SK-N-SH treated with all-trans-retinoic acid at 6 μM for 48 hours (cell line): ENCODE measurements at regions not wholly inside any gene's neighbourhood (a gene's known extent, or its start where the extent isn't known, plus 50 kb on each side); places are given as distances from the start of the nearest gene placed in this dataset.

Source experiments
- ATAC-seq: fragments of 200-7000 bp; cut with Tn5 transposase; 3 replicates; pipeline ENCODE4 v1.9.1; 2020; ENCODE audit warnings: mild to moderate bottlenecking, moderate library complexity
- ARNTL ChIP-seq: fragments of 450-650 bp; formaldehyde crosslinking; IDR thresholded peaks from 2 replicates; pipeline ENCODE4 v1.5.0; 2020; ENCODE audit warnings: low read depth, mild to moderate bottlenecking, moderate library complexity, borderline replicate concordance
- BACH2 ChIP-seq: fragments of 250-450 bp; sonication (Bioruptor Pico); IDR thresholded peaks from 2 replicates; pipeline ENCODE4 v1.9.0; 2021; ENCODE audit warnings: mild to moderate bottlenecking, borderline replicate concordance
- CSDC2 ChIP-seq: fragments of 250-450 bp; sonication (Bioruptor Pico); IDR thresholded peaks from 2 replicates; pipeline ENCODE4 v1.5.0; 2020; ENCODE audit warnings: mild to moderate bottlenecking, moderate library complexity
- CSRNP3 ChIP-seq: fragments of 250-450 bp; sonication (Bioruptor Pico); IDR thresholded peaks from 2 replicates; pipeline ENCODE4 v1.5.1; 2021; ENCODE audit warnings: mild to moderate bottlenecking, moderate library complexity
- ESRRG ChIP-seq: fragments of 250-450 bp; sonication (Bioruptor Pico); IDR thresholded peaks from 2 replicates; pipeline ENCODE4 v1.6.1; 2021; ENCODE audit warnings: mild to moderate bottlenecking
- GLIS3 ChIP-seq: fragments of 250-450 bp; sonication (Bioruptor Pico); IDR thresholded peaks from 2 replicates; pipeline ENCODE4 v1.5.0; 2020; ENCODE audit warnings: mild to moderate bottlenecking, moderate library complexity
- ISL1 ChIP-seq: fragments of 250-450 bp; sonication (Bioruptor Pico); IDR thresholded peaks from 2 replicates; pipeline ENCODE4 v2.1.2; 2022; ENCODE audit warnings: mild to moderate bottlenecking, moderate library complexity
- OSR1 ChIP-seq: fragments of 250-450 bp; sonication (Bioruptor Pico); IDR thresholded peaks from 2 replicates; pipeline ENCODE4 v1.8.0; 2022; ENCODE audit warnings: moderate library complexity, mild to moderate bottlenecking, inconsistent platforms
- PPARA ChIP-seq: fragments of 250-450 bp; sonication (Bioruptor Pico); IDR thresholded peaks from 2 replicates; pipeline ENCODE4 v1.5.0; 2020; ENCODE audit warnings: mild to moderate bottlenecking, borderline replicate concordance
- RARB ChIP-seq: fragments of 250-450 bp; sonication (Bioruptor Pico); IDR thresholded peaks from 2 replicates; pipeline ENCODE4 v1.8.0; 2021; ENCODE audit warnings: mild to moderate bottlenecking, moderate library complexity
- SNAI2 ChIP-seq: fragments of 250-450 bp; sonication (Bioruptor Pico); IDR thresholded peaks from 2 replicates; pipeline ENCODE4 v1.5.0; 2020; ENCODE audit warnings: mild to moderate bottlenecking, moderate library complexity
- TCF4 ChIP-seq: fragments of 250-450 bp; sonication (Bioruptor Pico); IDR thresholded peaks from 2 replicates; pipeline ENCODE4 v1.8.0; 2021; ENCODE audit warnings: mild to moderate bottlenecking, moderate library complexity, borderline replicate concordance
- TOX ChIP-seq: fragments of 250-450 bp; sonication (Bioruptor Pico); IDR thresholded peaks from 2 replicates; pipeline ENCODE4 v1.8.0; 2021; ENCODE audit warnings: mild to moderate bottlenecking, moderate library complexity, borderline replicate concordance
- ZC3H10 ChIP-seq: fragments of 250-450 bp; sonication (Bioruptor Pico); IDR thresholded peaks from 2 replicates; pipeline ENCODE4 v1.5.1; 2021; ENCODE audit warnings: mild to moderate bottlenecking, moderate library complexity
- ZFP3 ChIP-seq: fragments of 250-450 bp; sonication (Bioruptor Pico); IDR thresholded peaks from 2 replicates; pipeline ENCODE4 v1.5.0; 2020; ENCODE audit warnings: mild to moderate bottlenecking, moderate library complexity
- ZFP30 ChIP-seq: fragments of 450-650 bp; formaldehyde crosslinking; IDR thresholded peaks from 2 replicates; pipeline ENCODE4 v1.5.0; 2022; ENCODE audit warnings: mild to moderate bottlenecking, moderate library complexity
- ZNF565 ChIP-seq: fragments of 450-650 bp; formaldehyde crosslinking; conservative IDR thresholded peaks from 2 replicates; pipeline ENCODE4 v1.5.0; 2020; ENCODE audit warnings: low read depth, mild to moderate bottlenecking, moderate library complexity
- ZNF70 ChIP-seq: fragments of 450-650 bp; formaldehyde crosslinking; IDR thresholded peaks from 2 replicates; pipeline ENCODE4 v1.5.0; 2020; ENCODE audit warnings: mild to moderate bottlenecking, moderate library complexity
- ZNF8 ChIP-seq: fragments of 450-650 bp; formaldehyde crosslinking; IDR thresholded peaks from 2 replicates; pipeline ENCODE4 v1.5.0; 2020; ENCODE audit warnings: mild to moderate bottlenecking, moderate library complexity
- TF ChIP-seq, protein P1 (sequence below): fragments of 250-450 bp; sonication (Bioruptor Pico); IDR thresholded peaks from 2 replicates; pipeline ENCODE4 v1.8.0; 2020; ENCODE audit warnings: mild to moderate bottlenecking, moderate library complexity, borderline replicate concordance
- TF ChIP-seq, protein P2 (sequence below): fragments of 250-450 bp; sonication (Bioruptor Pico); IDR thresholded peaks from 2 replicates; pipeline ENCODE4 v1.8.0; 2021; ENCODE audit warnings: low read depth, mild to moderate bottlenecking, moderate library complexity, borderline replicate concordance
- TF ChIP-seq, protein P3 (sequence below): fragments of 250-450 bp; sonication (Bioruptor Pico); IDR thresholded peaks from 2 replicates; pipeline ENCODE4 v1.5.1; 2020; ENCODE audit warnings: low read depth, mild to moderate bottlenecking, moderate library complexity

DNA sequence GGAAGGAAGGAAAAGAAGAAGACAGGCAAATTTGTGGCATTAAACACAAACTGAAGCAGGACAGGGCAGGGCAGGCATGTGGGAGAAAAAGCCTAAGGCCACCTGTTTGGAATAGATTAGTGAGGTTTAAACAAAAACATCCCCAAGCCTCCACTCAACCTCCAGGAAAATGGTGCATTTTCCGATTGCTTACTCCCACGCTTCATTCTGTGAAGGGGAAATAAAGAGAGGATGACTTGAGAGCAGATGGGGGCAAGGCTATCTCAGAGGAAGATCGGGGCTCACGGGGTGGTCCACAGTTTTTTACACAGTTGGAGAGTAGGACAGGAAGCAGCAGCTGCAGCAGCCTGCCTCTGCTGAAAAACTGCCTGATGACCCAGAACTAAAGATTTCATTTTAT lies 250.9 kb downstream of the DUSP6 start:
- ATAC-seq: no peak; the same call in 2 of the 3 replicates
- TF ChIP-seq BACH2 (no peak), ZC3H10 (CRISPR knock-in tag) (no peak), GLIS3 (CRISPR knock-in tag) (no peak), TCF4 (CRISPR knock-in tag) (peak; percentile 10; the same call in 1 of the 2 replicates), ZFP30 (CRISPR knock-in tag) (no peak), ZNF70 (no peak), ISL1 (CRISPR knock-in tag) (no peak)

DNA sequence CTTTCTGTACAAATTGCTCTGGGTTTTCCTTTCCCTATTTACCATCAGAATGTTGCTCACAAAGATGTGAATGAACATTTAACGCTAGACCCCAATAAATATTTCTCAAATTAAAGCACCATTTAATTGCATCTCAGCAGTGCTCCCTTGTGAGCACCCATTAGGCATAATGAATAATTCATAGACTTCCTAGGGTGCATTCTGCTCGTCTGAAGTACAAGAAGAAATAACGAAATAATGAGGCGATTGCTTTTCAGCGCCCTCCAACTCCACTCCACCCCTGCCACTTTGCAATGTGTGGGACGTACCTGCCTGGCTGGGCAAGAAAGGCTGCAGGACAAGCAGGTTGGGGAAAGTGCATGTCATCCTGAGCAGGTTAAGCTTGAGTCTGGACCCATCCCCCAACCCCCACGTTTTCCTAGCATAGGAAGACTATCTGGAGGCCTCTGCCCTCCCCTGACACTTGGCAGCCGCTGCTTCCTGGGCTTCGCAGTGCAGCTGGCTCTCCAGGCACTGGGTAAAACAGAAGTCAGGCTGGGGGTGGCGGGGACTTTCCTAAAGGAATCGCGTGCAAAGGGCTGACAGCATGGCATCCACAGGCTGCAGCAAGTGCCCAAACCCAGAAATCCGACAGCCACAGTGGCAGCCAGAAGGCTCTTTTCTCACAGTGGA lies 253.7 kb downstream of the DUSP6 start:
- ATAC-seq: no peak
- TF ChIP-seq, protein P1, sequence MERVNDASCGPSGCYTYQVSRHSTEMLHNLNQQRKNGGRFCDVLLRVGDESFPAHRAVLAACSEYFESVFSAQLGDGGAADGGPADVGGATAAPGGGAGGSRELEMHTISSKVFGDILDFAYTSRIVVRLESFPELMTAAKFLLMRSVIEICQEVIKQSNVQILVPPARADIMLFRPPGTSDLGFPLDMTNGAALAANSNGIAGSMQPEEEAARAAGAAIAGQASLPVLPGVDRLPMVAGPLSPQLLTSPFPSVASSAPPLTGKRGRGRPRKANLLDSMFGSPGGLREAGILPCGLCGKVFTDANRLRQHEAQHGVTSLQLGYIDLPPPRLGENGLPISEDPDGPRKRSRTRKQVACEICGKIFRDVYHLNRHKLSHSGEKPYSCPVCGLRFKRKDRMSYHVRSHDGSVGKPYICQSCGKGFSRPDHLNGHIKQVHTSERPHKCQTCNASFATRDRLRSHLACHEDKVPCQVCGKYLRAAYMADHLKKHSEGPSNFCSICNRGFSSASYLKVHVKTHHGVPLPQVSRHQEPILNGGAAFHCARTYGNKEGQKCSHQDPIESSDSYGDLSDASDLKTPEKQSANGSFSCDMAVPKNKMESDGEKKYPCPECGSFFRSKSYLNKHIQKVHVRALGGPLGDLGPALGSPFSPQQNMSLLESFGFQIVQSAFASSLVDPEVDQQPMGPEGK (CRISPR knock-in tag): no peak
- TF ChIP-seq ZNF70: no peak
- no peak for TF ChIP-seq TOX (CRISPR knock-in tag)
- TF ChIP-seq ZFP3 (CRISPR knock-in tag): no peak
- TF ChIP-seq, protein P2, sequence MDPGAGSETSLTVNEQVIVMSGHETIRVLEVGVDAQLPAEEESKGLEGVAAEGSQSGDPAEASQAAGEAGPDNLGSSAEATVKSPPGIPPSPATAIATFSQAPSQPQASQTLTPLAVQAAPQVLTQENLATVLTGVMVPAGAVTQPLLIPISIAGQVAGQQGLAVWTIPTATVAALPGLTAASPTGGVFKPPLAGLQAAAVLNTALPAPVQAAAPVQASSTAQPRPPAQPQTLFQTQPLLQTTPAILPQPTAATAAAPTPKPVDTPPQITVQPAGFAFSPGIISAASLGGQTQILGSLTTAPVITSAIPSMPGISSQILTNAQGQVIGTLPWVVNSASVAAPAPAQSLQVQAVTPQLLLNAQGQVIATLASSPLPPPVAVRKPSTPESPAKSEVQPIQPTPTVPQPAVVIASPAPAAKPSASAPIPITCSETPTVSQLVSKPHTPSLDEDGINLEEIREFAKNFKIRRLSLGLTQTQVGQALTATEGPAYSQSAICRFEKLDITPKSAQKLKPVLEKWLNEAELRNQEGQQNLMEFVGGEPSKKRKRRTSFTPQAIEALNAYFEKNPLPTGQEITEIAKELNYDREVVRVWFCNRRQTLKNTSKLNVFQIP (CRISPR knock-in tag): no peak
- no peak for TF ChIP-seq ARNTL (CRISPR knock-in tag)
- no peak for TF ChIP-seq ZNF565
- TF ChIP-seq ZFP30 (CRISPR knock-in tag): no peak
- TF ChIP-seq ZNF8 (CRISPR knock-in tag): no peak
- TF ChIP-seq CSRNP3 (CRISPR knock-in tag): no peak
- no peak for TF ChIP-seq PPARA (CRISPR knock-in tag)
- TF ChIP-seq GLIS3 (CRISPR knock-in tag): no peak
- no peak for TF ChIP-seq ESRRG (CRISPR knock-in tag)
- no peak for TF ChIP-seq ISL1 (CRISPR knock-in tag)
- TF ChIP-seq ZC3H10 (CRISPR knock-in tag): no peak
- TF ChIP-seq SNAI2 (CRISPR knock-in tag): no peak
- no peak for TF ChIP-seq RARB (CRISPR knock-in tag)
- no peak for TF ChIP-seq BACH2
- no peak for TF ChIP-seq TCF4 (CRISPR knock-in tag)
- TF ChIP-seq OSR1 (CRISPR knock-in tag): no peak
- TF ChIP-seq, all 23 proteins: peak for 0

DNA sequence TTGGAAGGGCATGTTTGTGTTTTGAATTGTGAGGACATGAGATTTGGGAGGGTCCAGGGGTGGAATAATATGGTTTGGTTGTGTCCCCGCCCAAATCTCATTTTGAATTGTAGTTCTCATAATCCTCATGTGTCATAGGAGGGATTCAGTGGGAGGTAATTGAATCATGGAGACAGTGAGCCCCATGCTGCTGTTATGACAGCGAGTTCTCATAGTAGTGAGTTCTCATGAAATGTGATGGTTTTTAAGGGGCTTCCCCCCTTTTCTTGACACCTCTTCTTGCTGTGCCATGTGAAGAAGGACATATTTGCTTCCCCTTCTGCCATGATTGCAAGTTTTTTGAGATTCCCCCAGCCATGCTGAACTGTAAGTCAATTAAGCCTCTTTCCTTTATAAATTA lies 260.0 kb downstream of the DUSP6 start:
- TF ChIP-seq ZFP3 (CRISPR knock-in tag) (no peak), RARB (CRISPR knock-in tag) (no peak), ZC3H10 (CRISPR knock-in tag) (no peak)
- no peak for ATAC-seq

DNA sequence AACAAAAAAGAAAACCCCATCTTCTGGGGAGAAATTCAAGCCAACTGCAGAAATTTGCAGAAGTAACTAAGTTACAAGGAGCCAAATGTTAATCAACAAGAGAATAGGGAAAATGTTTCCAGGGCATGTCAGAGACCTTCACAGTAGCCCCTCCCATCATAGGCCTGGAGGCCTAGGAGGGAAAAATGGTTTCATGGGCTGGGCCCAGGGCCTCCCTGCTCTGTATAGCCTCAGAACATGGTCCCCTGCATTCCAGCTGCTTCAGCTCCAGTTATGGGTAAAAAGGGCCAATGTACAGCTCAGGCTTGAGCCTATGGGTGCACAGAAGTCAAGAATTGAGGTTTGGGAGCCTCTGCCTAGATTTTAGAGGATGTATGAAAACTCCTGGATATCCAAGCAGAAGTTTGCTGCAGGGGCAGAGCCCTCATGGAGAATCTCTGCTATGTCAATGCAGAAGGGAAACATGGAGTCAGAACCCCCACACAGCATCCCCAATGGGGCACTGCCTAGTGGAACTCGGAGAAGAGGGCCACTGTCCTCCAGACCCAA lies 260.9 kb downstream of the DUSP6 start:
- TF ChIP-seq GLIS3 (CRISPR knock-in tag) (no peak), ZNF8 (CRISPR knock-in tag) (no peak), RARB (CRISPR knock-in tag) (no peak), TOX (CRISPR knock-in tag) (no peak), CSDC2 (CRISPR knock-in tag) (no peak), BACH2 (no peak), ZFP30 (CRISPR knock-in tag) (no peak)
- TF ChIP-seq, protein P3, sequence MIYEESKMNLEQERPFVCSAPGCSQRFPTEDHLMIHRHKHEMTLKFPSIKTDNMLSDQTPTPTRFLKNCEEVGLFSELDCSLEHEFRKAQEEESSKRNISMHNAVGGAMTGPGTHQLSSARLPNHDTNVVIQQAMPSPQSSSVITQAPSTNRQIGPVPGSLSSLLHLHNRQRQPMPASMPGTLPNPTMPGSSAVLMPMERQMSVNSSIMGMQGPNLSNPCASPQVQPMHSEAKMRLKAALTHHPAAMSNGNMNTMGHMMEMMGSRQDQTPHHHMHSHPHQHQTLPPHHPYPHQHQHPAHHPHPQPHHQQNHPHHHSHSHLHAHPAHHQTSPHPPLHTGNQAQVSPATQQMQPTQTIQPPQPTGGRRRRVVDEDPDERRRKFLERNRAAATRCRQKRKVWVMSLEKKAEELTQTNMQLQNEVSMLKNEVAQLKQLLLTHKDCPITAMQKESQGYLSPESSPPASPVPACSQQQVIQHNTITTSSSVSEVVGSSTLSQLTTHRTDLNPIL (CRISPR knock-in tag): no peak
- TF ChIP-seq, all 23 proteins: peak for 0
- ATAC-seq: no peak
